MCF 10A (cell line): ENCODE measurements at regions not wholly inside any gene's neighbourhood (a gene's known extent, or its start where the extent isn't known, plus 50 kb on each side); places are given as distances from the start of the nearest gene placed in this dataset.

Source experiments
- BruUV-seq: library from RNA; stranded (reverse); fragments of 400-500 nt; replicated peaks from 2 replicates; lab custom pipeline; 2021; lab: Mats Ljungman, UMichigan
- CTCF ChIA-PET: fragments of 300-600 bp; sonication (Branson Sonifier 250); formaldehyde crosslinking; extraction: SDS; loops from one replicate; lab custom pipeline; 2021; ENCODE audit warnings: antibody characterized with exemption, inconsistent platforms; lab: Yijun Ruan, JAX
- POLR2A ChIA-PET: fragments of 300-600, 350-650 bp; sonication (Branson Sonifier 250); formaldehyde crosslinking; extraction: SDS; loops from one replicate; lab custom pipeline; 2020; ENCODE audit warnings: antibody characterized with exemption, inconsistent platforms; lab: Yijun Ruan, JAX
- DNase-seq: peaks from one replicate; pipeline ENCODE4 v3.0.0-alpha.2; 2018; ENCODE audit not compliant: unreplicated experiment
- H3K27ac Mint-ChIP-seq: one replicate; pipeline ENCODE4 v1.8.0; 2022; ENCODE audit warnings: mild to moderate bottlenecking, low read depth, mixed read lengths; ENCODE audit not compliant: unreplicated experiment
- H3K27me3 Mint-ChIP-seq: one replicate; pipeline ENCODE4 v1.8.0; 2022; ENCODE audit warnings: mixed read lengths; ENCODE audit not compliant: insufficient read depth, unreplicated experiment
- H3K36me3 Mint-ChIP-seq: one replicate; pipeline ENCODE4 v1.8.0; 2022; ENCODE audit warnings: mild to moderate bottlenecking, moderate library complexity, mixed read lengths; ENCODE audit not compliant: insufficient read depth, unreplicated experiment
- H3K4me1 Mint-ChIP-seq: one replicate; pipeline ENCODE4 v1.8.0; 2022; ENCODE audit warnings: mixed read lengths; ENCODE audit not compliant: insufficient read depth, unreplicated experiment
- H3K4me3 Mint-ChIP-seq: one replicate; pipeline ENCODE4 v1.8.0; 2022; ENCODE audit warnings: mild to moderate bottlenecking, moderate library complexity, mixed read lengths; ENCODE audit not compliant: unreplicated experiment
- H3K9me3 Mint-ChIP-seq: one replicate; pipeline ENCODE4 v1.8.0; 2022; ENCODE audit warnings: mixed read lengths; ENCODE audit not compliant: unreplicated experiment
- intact Hi-C: fragments of 100-400 bp; cut with micrococcal nuclease; formaldehyde crosslinking; loops from 2 replicates; pipeline ENCODE4 v1.14.1; 2022
- TF ChIP-seq, protein P1 (sequence below): fragments of 200-600 bp; IDR thresholded peaks from one replicate; pipeline ENCODE4 v1.8.0; 2022; ENCODE audit warnings: antibody characterized with exemption, mild to moderate bottlenecking; ENCODE audit not compliant: unreplicated experiment

DNA sequence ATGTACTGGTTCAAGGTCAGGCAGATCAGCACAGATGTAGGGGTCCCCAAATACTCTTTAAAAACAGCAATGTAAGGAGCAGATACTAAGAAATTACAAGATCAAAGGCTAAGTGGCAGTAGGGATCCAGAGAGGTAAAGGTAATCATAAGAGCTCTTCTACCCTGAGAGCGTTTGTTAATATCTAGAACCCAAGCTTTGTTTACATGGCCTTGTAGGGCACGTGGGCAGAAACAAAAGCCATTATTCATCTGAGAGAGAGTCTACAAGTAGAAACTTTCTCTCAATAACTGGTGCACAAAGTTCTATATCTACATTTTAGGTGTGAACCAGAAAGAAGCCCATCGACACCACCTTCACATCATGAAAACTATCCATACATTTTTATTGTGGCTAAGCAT is 225.6 kb upstream of the PCDH10 start:
- Mint-ChIP-seq H3K27ac (no peak overlapping the region), H3K36me3 (peaks cover 11% of the 10 kb centered on the region), H3K4me1 (no peaks in the 10 kb centered on the region), H3K27me3 (no peaks in the 10 kb centered on the region), H3K9me3 (no peaks in the 10 kb centered on the region), H3K4me3 (no peak overlapping the region)
- intact Hi-C loops = no loop called here
- no peak for DNase-seq
- CTCF ChIA-PET = no interaction called here
- POLR2A ChIA-PET = no interaction called here
- TF ChIP-seq, protein P1, sequence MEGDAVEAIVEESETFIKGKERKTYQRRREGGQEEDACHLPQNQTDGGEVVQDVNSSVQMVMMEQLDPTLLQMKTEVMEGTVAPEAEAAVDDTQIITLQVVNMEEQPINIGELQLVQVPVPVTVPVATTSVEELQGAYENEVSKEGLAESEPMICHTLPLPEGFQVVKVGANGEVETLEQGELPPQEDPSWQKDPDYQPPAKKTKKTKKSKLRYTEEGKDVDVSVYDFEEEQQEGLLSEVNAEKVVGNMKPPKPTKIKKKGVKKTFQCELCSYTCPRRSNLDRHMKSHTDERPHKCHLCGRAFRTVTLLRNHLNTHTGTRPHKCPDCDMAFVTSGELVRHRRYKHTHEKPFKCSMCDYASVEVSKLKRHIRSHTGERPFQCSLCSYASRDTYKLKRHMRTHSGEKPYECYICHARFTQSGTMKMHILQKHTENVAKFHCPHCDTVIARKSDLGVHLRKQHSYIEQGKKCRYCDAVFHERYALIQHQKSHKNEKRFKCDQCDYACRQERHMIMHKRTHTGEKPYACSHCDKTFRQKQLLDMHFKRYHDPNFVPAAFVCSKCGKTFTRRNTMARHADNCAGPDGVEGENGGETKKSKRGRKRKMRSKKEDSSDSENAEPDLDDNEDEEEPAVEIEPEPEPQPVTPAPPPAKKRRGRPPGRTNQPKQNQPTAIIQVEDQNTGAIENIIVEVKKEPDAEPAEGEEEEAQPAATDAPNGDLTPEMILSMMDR = no peak
- BruUV-seq = no TSS peak

DNA sequence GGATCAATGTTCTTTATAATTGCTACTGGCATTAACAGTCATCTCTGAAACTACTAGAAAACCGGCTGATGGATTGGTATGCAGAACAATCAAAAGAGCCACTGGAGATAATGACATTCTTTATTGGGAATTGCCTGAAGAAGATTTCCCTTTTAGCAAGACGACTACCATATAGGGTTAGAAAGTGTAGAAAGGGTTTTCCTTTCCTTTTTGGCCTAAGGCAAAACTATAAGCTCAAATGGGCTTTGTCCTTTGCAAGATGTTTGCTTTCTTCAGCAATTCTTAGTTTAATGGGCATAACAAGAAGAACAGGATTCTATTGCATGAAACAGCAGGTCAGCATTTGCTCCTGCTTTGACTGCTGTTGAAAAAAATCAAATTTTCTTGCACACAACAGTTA is 214.2 kb upstream of the PCDH10 start:
- Mint-ChIP-seq H3K27me3 (no peaks in the 10 kb centered on the region), H3K4me3 (no peak overlapping the region), H3K36me3 (no peaks in the 10 kb centered on the region), H3K9me3 (no peaks in the 10 kb centered on the region), H3K4me1 (no peaks in the 10 kb centered on the region), H3K27ac (no peak overlapping the region)
- ChIA-PET POLR2A (no interaction called here), CTCF (no interaction called here)
- BruUV-seq = no TSS peak
- intact Hi-C loops = no loop called here
- no peak for DNase-seq
- TF ChIP-seq, protein P1 = no peak

DNA sequence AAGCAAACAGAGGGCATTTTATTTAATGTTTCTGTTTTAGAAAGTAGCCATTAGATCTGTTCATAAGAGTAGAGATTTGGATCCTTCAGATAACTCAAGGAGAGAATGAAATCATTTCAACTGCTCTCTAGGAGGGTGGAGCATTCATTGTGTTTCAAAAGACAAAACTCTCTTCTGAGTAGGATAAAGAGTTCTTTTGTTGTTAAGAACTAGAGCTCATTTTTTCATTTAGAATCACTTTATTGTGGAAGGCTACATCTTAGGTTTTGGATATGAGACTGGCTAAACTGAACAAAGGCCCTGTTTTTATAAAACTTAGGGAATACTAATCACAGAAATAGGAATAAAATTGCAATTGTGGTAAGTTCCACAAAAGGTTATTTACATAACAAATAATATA is 193.9 kb upstream of the PCDH10 start:
- Mint-ChIP-seq H3K4me1 (no peaks in the 10 kb centered on the region), H3K27ac (no peak overlapping the region), H3K4me3 (no peak overlapping the region), H3K27me3 (no peaks in the 10 kb centered on the region), H3K36me3 (no peaks in the 10 kb centered on the region), H3K9me3 (peaks cover 7% of the 10 kb centered on the region)
- TF ChIP-seq, protein P1 = no peak
- no peak for DNase-seq
- BruUV-seq = no TSS peak
- intact Hi-C loops = no loop called here
- ChIA-PET CTCF (no interaction called here), POLR2A (no interaction called here)

- Mint-ChIP-seq H3K27me3 (no peaks in the 10 kb centered on the region), H3K4me3 (no peak overlapping the region), H3K36me3 (no peaks in the 10 kb centered on the region), H3K9me3 (peaks cover 7% of the 10 kb centered on the region), H3K4me1 (no peaks in the 10 kb centered on the region), H3K27ac (no peak overlapping the region)
- POLR2A ChIA-PET = no interaction called here
- CTCF ChIA-PET = interaction anchor here (1.0 kb wide), 1 partner anchor 19 kb away, joined by 3 read pairs; no protein-coding TSS in a partner anchor
- no TSS peak for BruUV-seq
- intact Hi-C loops = no loop called here
- TF ChIP-seq, protein P1 = no peak
- no peak for DNase-seq
Measured at GRCh38 chr4:132956962-132957361, 192.1 kb upstream of the PCDH10 start.
